HG02884 (cell line): ENCODE measurements at regions not wholly inside any gene's neighbourhood (a gene's known extent, or its start where the extent isn't known, plus 50 kb on each side); places are given as distances from the start of the nearest gene placed in this dataset.
"Not testable (repeated sequence)": the region's sequence is repeated elsewhere in the genome, so short reads cannot be mapped to it uniquely, and the experiment has no call there.

Experiments used
- ATAC-seq: cut with Tn5 transposase; IDR thresholded peaks from one replicate; pipeline ENCODE4 v1.9.1; 2021; ENCODE audit warnings: mild to moderate bottlenecking, moderate library complexity; ENCODE audit not compliant: unreplicated experiment

- no peak for ATAC-seq
These were observed 655.0 kb upstream of the ADARB2 start for GRCh38 chr10:2392145-2392812.

DNA sequence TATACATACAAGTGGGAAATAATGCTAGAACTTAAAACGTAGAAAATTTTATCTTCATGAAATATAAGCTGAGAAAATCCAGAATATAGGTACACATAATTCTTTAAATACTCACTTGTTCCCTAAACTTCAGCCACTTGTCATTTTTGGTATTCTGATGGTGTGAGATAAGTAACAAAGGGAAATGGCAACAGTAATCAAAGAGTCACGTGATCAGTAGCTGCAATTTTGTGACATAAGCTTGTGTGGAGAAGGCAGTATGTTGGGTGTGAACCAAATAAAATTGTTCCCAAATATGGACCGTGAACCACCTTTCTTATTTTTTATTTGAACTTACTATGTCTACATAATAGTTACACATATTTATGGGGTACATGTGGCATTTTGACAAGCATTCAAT, 650.3 kb upstream of the ADARB2 start:
- no peak for ATAC-seq

- ATAC-seq: no peak
These were observed 649.9 kb upstream of the ADARB2 start for GRCh38 chr10:2387261-2387660.

- no peak for ATAC-seq
These were observed 642.9 kb upstream of the ADARB2 start for GRCh38 chr10:2380218-2380617.

- no peak for ATAC-seq
These were observed 629.8 kb upstream of the ADARB2 start for GRCh38 chr10:2367083-2367482.

DNA sequence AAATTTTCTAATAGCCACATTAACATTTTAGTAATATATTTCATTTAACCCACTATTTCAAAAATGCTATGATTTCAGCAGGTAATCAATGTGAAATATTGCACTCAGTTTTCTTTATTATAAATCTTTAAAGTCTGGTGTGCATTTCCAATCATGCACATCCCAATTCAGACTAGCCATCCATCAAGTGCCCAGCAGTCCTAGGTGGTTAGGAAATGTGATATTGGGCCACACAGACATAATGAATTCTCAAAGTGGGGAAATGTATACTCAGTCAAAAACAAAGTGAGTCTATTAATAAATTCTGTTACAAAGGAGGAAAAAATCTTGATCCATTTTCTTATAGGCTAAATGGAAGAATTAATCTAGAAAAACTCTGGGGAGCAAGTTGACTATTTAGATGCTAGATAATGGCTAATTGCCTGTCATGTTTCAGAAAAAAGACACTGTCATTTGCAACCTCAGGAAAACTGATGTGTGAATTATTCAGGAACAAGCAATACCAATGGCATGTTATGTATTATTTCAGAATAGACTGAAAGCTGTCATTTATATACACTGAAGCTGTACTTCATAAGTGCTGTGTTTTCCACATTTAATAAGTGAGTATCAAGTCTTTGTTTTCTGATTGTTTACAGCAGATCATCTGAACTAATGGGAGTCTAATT, 629.1 kb upstream of the ADARB2 start:
- ATAC-seq: no peak

GRCh38 chr10:2362331-2362730, 625.0 kb upstream of the ADARB2 start:
- no peak for ATAC-seq

DNA sequence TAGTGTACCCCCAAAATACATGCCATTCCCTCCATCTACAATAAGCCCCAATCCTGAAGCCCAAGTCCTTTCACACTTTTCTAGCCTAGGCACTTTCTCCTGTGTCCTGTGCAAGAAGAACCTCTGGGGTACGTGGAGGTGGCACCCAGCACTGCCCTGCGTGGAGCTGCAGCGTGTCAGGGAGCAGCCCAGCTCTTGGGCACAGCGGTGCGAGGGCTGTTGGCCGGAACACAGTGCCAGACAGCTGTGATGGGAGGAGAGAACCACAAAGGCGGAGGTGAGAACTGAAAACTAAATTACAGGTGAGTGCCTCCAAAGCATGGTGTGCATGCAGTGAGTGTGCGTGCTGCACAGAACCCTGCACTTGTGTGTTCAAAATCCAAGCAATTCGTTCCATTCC, 621.3 kb upstream of the ADARB2 start:
- ATAC-seq: no peak

DNA sequence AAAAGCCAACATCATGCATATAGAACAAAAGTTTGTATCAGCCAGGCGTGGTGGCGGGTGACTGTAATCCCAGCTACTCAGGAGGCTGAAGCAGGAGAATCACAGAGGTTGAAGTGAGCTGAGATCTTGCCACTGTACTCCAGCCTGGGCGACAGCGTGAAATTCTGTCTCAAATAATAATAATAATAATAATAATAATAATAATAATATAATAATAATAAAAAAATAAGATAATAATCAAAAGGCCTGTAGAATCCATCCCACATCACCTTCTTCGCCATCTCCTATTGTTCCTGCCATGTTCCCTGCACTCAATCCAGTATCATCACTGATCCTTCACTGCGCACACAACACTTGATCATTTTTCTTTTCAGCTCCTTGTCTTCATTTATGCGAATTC, 619.3 kb upstream of the ADARB2 start:
- ATAC-seq: no peak

- no peak for ATAC-seq
These were observed 614.2 kb upstream of the ADARB2 start for GRCh38 chr10:2351566-2351965.

DNA sequence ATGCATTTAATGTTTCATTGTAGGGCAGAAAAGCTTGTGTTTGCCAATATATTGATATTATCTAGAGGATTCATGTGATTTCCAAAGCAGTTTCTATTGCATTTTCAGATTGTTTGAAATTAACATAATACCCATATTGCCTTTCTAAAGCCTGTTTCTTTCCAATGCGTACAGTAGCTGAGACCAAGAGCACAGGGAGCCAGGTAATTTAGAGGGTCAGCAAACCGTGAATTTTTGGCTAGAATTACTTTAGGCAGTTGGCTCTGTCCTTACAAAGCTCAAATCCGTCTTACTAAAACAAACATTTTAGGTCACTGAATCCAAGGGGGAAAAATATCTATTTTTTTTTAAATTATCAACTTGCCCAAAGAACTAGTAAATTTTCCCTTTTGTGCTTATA, 604.9 kb upstream of the ADARB2 start:
- no peak for ATAC-seq

DNA sequence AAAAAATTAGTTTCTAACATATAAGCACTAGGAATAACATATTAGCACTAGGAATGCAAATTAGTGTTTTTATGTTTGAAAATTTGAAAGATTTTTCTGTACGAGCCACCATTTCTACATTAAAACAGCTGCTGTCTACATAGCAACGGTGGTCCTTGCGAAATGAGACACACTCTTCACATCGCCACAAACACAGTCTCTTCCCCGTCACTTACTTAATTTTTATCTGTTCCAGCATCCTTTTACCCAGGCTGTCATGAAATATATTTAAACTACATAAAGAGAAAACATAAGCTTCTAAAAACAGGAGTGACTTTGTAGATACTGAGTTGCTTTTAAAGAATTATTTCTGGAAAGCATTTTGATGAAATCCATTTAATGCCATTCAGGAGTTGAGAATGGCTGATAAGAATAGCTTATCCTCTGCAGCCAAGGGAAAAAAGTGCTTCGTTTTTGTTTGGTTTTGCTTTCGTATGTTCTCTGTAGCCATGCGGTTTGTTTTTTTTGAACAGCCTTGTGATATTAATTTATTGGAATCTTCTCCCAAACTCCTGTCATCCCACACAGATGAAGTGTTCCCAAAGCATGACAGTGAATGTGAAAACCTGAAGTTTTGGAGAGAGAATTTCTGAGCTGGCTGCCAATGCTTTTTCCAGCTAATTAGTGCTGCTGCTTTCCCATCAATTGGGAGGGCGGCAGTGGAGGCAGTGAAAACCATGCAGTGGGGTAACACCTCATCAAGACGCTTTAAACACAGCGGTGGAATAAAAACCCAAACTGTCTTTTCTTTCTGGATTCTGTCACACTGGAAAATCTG, 603.7 kb upstream of the ADARB2 start:
- ATAC-seq: no peak

DNA sequence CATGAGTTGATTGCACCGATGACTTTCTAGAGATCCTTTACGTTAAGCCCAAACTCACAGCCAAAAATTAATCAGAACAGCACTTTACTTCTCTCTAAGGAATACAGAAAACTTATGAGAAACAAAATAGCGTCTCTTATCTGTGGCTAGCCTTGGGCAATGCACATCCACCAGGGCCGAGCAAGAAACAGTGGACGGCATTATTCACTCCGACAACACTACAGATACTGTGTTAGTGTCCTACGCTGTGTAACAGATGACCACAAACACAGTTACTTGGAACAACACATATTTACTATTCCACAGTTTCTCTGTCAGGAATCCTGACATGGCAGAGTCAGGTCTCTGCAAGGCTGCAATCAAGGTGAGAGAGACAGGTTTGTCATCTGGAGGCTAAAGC, 598.3 kb upstream of the ADARB2 start:
- no peak for ATAC-seq

DNA sequence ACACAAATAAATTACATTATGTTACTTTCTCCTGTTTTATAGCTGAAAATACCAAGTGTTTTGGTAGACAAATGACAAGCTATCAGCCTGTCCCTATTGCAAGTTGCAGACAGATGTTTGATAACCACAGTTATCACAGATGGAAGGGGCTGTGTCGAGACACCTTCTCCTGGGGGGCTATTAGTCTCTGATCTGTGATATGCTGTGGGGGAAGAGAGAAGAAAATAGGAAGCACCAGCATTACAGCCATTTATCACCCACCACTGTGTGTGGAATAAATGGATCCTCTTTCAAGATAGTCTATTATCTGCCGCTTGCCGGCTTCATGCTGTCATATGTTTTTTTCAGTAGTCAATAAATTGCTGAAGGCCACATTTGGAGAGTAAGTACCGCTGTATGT, 597.2 kb upstream of the ADARB2 start:
- no peak for ATAC-seq

DNA sequence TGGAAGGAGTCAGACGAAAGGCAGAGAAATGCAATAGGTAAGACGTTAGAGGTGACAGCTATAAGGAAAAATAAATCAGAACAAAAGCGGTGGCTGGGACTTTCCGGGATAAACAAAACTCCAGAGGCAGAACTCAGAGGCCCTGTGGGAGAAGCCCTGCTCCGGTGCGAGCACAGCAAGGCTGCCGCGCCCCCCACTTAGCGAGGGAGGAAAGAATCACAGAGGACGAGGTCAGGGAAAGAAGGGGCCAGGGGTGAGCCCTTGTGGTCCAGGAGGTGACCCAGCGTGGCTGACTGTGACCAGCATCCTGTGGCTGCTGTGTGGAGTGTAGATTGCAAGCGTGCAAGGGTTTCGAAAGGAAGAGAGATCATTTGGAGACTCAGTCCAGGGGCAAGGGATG, 591.8 kb upstream of the ADARB2 start:
- ATAC-seq: no peak

- ATAC-seq: no peak
These were observed 589.1 kb upstream of the ADARB2 start for GRCh38 chr10:2326411-2326810.

DNA sequence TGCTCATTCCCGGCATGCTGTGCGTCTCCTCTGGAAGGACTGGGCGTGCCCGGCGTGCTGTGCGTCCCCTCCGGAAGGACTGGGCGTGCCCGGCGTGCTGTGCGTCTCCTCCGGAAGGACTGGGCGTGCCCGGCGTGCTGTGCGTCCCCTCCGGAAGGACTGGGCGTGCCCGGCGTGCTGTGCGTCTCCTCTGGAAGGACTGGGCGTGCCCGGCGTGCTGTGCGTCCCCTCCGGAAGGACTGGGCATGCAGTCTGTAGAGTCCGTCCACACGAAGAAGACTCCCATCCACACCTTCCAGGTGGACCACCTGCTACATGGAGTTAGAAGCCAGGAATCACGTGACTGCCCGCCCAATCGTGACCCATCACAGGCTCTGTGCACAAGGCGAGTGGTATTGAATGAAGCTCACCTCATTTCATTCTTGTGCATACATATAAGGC, 577.7 kb upstream of the ADARB2 start:
- not testable (repeated sequence) for ATAC-seq

DNA sequence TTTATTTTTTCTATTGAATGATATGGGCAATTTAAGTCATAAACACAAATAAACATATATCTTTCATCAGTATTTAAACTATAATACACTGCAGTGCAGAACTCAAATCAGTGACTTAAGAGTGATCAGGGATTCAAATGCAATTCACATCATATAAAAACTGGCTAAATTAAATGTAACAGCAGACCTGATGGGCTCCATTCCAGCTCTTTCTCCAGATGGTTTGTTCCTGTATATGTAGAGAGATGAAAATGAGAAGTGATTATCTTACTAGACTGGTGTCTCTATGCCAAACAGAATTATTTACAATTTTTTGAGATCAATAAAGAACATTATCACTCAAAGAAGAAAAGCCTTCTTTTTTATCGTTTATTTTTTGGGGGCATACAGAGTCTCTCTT, 568.8 kb upstream of the ADARB2 start:
- ATAC-seq: no peak

- no peak for ATAC-seq
These were observed 565.8 kb upstream of the ADARB2 start for GRCh38 chr10:2303169-2303568.

DNA sequence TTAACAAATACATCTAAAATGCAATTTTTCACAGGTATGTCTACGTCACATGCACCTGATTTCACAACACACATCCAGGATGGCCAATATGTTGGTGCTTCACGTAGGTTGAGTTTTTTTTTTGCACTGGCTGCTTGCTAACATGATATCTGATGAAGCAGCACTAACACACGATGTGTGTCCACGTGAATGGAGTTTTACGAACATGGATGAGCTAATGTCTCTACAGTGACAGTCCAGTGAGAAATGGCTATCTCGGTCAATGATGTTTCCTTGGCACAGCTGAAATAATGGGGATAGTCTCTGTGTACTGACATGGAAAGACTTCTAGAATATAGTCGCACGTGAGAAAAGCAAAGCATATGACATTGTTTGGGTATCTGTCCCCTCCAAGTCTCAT, 563.9 kb upstream of the ADARB2 start:
- ATAC-seq: no peak

DNA sequence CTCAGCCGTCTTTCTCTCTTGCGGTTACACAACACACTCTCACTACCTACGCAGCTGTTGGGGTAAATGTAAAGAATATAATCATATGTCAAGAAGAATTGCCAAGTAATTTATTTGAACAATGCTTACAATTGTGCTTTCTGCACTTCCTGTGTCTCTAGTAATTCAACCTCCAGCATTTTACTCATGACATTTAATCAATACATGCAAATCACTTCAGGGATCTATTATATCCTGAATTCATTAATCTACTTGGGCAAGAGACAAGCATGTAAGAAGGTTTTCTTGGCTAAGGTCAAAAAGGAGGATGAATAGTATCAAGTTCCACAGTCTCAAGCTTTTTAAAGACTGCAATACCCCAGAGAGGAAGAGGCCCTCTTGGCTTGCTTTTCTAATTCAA, 562.9 kb upstream of the ADARB2 start:
- no peak for ATAC-seq
